Hepatocyte (in vitro differentiated cells): ENCODE measurements at regions not wholly inside any gene's neighbourhood (a gene's known extent, or its start where the extent isn't known, plus 50 kb on each side); places are given as distances from the start of the nearest gene placed in this dataset.
"Not testable (repeated sequence)": the region's sequence is repeated elsewhere in the genome, so short reads cannot be mapped to it uniquely, and the experiment has no call there.

ENCODE experiments used
- DNase-seq: peaks from one replicate; pipeline ENCODE4 v3.0.0-alpha.2; 2016; ENCODE audit warnings: low spot score
- H2AFZ ChIP-seq: fragments of 200-600 bp; sonication (generic); 2 replicates; pipeline ENCODE4 v1.6.0; 2016; ENCODE audit warnings: antibody characterized with exemption, mild to moderate bottlenecking
- H3K27ac ChIP-seq: fragments of 200-600 bp; sonication (generic); 2 replicates; pipeline ENCODE4 v1.5.1; 2016; ENCODE audit warnings: mild to moderate bottlenecking
- H3K27me3 ChIP-seq: fragments of 200-600 bp; sonication (generic); 2 replicates; pipeline ENCODE4 v1.6.1; 2016
- H3K36me3 ChIP-seq: fragments of 200-600 bp; sonication (generic); replicated peaks from 2 replicates; pipeline ENCODE4 v1.5.1; 2016; ENCODE audit warnings: low read depth; ENCODE audit not compliant: insufficient read depth
- H3K4me1 ChIP-seq: fragments of 200-600 bp; sonication (generic); 2 replicates; pipeline ENCODE4 v1.5.1; 2016; ENCODE audit warnings: mild to moderate bottlenecking, moderate library complexity; ENCODE audit not compliant: insufficient read depth
- H3K4me2 ChIP-seq: fragments of 200-600 bp; sonication (generic); 2 replicates; pipeline ENCODE4 v1.6.0; 2016
- H3K4me3 ChIP-seq: fragments of 200-600 bp; sonication (generic); 2 replicates; pipeline ENCODE4 v1.5.1; 2016; ENCODE audit warnings: mild to moderate bottlenecking
- H3K79me2 ChIP-seq: fragments of 200-600 bp; sonication (generic); 2 replicates; pipeline ENCODE4 v1.6.0; 2017; ENCODE audit warnings: mild to moderate bottlenecking
- H3K9me2 ChIP-seq: fragments of 200-600 bp; sonication (generic); replicated peaks from 2 replicates; pipeline ENCODE4 v1.6.0; 2017; ENCODE audit warnings: mild to moderate bottlenecking; ENCODE audit not compliant: insufficient read depth
- H3K9me3 ChIP-seq: fragments of 200-600 bp; sonication (generic); 2 replicates; pipeline ENCODE4 v1.5.1; 2016; ENCODE audit warnings: low read depth, mild to moderate bottlenecking
- H4K20me1 ChIP-seq: fragments of 200-600 bp; sonication (generic); 2 replicates; pipeline ENCODE4 v1.6.0; 2016; ENCODE audit warnings: mild to moderate bottlenecking; ENCODE audit not compliant: insufficient read depth, poor library complexity, severe bottlenecking
- EZH2 ChIP-seq: fragments of 200-600 bp; sonication (generic); IDR thresholded peaks from 2 replicates; pipeline ENCODE4 v1.6.1; 2016; ENCODE audit warnings: antibody characterized with exemption, mild to moderate bottlenecking, borderline replicate concordance
- EZH2phosphoT487 ChIP-seq: fragments of 200-600 bp; sonication (generic); IDR thresholded peaks from one replicate; pipeline ENCODE4 v1.6.1; 2018; ENCODE audit warnings: antibody characterized with exemption, mild to moderate bottlenecking, low read depth, moderate library complexity; ENCODE audit not compliant: unreplicated experiment, severe bottlenecking
- WGBS: methylation state at CpG from one replicate; pipeline ENCODE4 v1.1.6; 2016; ENCODE audit warnings: low lambda C conversion rate; ENCODE audit errors: missing lambda C conversion rate; 5-methylcytosine and 5-hydroxymethylcytosine counted together
- TF ChIP-seq, protein P1 (sequence below): fragments of 200-600 bp; sonication (generic); IDR thresholded peaks from 2 replicates; pipeline ENCODE4 v1.5.1; 2016; ENCODE audit warnings: antibody characterized with exemption, mild to moderate bottlenecking; ENCODE audit not compliant: poor library complexity

DNA sequence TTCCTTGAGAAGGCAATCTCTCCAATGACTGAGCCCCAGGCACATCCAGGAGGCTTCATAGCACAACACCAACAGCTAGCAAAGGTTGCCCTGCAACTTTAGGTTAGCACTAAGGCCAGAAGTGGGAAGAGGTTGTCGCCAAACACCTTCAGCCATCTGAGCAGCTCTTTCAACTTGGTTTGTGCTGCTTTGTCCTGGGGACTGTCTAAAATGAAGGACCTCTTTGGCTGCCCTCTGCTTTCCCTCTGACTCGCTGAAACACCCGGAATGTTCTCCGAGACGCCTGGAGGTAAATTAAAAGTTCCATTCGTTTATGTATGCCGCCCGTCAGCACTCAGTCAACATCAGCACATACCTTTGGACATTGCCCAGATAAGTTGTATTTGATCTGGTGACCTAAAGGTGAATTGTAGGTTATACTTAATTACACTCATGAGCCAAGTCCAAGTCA is 121.2 kb upstream of the NR2F2 start:
- Histone ChIP-seq H3K27me3 (no peaks in the 10 kb centered on the region), H3K9me3 (no peaks in the 10 kb centered on the region), H3K9me2 (no peaks in the 10 kb centered on the region), H4K20me1 (no peaks in the 10 kb centered on the region), H3K4me2 (peak overlapping the region; percentile 58), H3K79me2 (no peaks in the 10 kb centered on the region), H3K4me1 (peaks cover 6% of the 10 kb centered on the region), H3K4me3 (no peak overlapping the region), H3K27ac (peak overlapping the region; percentile 85), H3K36me3 (no peaks in the 10 kb centered on the region), H2AFZ (peak overlapping the region; percentile 23)
- peak; percentile 46 for DNase-seq
- TF ChIP-seq, protein P1, sequence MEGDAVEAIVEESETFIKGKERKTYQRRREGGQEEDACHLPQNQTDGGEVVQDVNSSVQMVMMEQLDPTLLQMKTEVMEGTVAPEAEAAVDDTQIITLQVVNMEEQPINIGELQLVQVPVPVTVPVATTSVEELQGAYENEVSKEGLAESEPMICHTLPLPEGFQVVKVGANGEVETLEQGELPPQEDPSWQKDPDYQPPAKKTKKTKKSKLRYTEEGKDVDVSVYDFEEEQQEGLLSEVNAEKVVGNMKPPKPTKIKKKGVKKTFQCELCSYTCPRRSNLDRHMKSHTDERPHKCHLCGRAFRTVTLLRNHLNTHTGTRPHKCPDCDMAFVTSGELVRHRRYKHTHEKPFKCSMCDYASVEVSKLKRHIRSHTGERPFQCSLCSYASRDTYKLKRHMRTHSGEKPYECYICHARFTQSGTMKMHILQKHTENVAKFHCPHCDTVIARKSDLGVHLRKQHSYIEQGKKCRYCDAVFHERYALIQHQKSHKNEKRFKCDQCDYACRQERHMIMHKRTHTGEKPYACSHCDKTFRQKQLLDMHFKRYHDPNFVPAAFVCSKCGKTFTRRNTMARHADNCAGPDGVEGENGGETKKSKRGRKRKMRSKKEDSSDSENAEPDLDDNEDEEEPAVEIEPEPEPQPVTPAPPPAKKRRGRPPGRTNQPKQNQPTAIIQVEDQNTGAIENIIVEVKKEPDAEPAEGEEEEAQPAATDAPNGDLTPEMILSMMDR = no peak
- no peak for TF ChIP-seq EZH2
- TF ChIP-seq EZH2phosphoT487 = no peak
- WGBS = 41% methylated on average over 8 of the region's 8 CpGs

DNA sequence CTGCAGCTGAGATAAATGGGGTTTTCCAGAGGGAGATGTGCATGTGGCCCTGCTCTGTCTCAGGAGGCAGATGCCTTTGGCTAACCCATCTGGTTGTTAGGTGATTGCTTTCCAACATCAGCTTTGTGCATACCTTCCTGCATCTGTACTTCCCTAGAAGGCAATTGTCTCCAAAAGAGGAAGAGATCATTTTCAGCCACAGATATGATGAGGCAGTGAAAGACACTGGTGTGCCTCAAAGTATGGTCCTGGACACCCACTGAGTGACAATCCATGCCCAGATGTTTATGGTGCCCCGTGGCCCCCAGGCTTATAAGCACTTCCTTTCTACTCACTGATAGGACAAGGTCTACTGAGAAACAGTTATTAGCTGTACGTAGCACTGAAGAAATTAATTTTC is 117.5 kb upstream of the NR2F2 start:
- Histone ChIP-seq H3K4me2 (no peak overlapping the region), H3K9me3 (no peaks in the 10 kb centered on the region), H3K4me1 (peaks cover 6% of the 10 kb centered on the region), H3K36me3 (no peaks in the 10 kb centered on the region), H4K20me1 (no peaks in the 10 kb centered on the region), H3K9me2 (no peaks in the 10 kb centered on the region), H2AFZ (no peak overlapping the region), H3K27ac (no peak overlapping the region), H3K79me2 (no peaks in the 10 kb centered on the region), H3K4me3 (no peak overlapping the region), H3K27me3 (no peaks in the 10 kb centered on the region)
- WGBS = 86% methylated on average over 2 of the region's 2 CpGs
- TF ChIP-seq EZH2 (no peak), EZH2phosphoT487 (no peak)
- TF ChIP-seq, protein P1 = no peak
- DNase-seq = no peak

DNA sequence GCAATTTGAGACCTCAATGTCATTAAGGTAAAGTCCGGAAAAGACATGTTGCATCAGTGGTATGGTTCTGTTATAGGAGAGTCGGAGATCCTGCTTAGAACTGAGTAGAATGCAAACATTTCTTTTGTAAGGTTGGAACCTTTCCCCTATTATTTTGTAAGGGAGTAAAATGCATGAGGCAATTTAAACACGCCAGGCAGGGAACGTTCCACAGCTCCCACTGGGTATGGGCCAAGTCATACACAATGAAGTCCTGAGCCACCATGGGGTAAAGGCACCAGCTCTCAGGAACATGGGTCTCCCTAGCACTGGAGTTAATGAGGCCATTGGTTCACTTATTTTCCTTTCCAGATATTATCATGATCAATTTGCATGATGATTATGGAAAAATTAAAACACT is 116.6 kb upstream of the NR2F2 start:
- Histone ChIP-seq H3K36me3 (no peaks in the 10 kb centered on the region), H4K20me1 (no peaks in the 10 kb centered on the region), H3K27me3 (no peaks in the 10 kb centered on the region), H2AFZ (no peak overlapping the region), H3K9me2 (no peaks in the 10 kb centered on the region), H3K9me3 (no peaks in the 10 kb centered on the region), H3K4me1 (peaks cover 3% of the 10 kb centered on the region), H3K4me2 (no peak overlapping the region), H3K79me2 (no peaks in the 10 kb centered on the region), H3K4me3 (no peak overlapping the region), H3K27ac (no peak overlapping the region)
- TF ChIP-seq, protein P1 = no peak
- TF ChIP-seq EZH2phosphoT487 (no peak), EZH2 (no peak)
- WGBS = 89% methylated on average over 4 of the region's 4 CpGs
- no peak for DNase-seq

DNA sequence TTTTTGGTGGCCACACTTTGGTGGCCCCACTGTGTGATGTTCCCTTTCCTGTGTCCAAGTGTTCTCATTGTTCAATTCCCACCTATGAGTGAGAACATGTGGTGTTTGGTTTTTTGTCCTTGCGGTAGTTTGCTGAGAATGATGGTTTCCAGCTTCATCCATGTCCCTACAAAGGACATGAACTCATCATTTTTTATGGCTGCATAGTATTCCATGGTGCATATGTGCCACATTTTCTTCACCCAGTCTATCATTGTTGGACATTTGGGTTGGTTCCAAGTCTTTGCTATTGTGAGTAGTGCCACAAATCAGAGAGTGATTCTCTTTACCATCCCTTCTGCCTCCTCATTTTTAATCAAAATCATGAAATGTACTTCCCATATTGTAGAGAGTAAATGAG is 114.0 kb upstream of the NR2F2 start:
- not testable (repeated sequence) for H3K9me3 ChIP-seq, H3K27me3 ChIP-seq, H4K20me1 ChIP-seq, H3K4me1 ChIP-seq, H3K79me2 ChIP-seq, H3K4me2 ChIP-seq, H3K27ac ChIP-seq, H2AFZ ChIP-seq, H3K9me2 ChIP-seq, DNase-seq, H3K36me3 ChIP-seq, H3K4me3 ChIP-seq
- WGBS = 89% methylated on average over 1 of the region's 1 CpG
